Ovary (tissue), 7 donors: ENCODE measurements at regions not wholly inside any gene's neighbourhood (a gene's known extent, or its start where the extent isn't known, plus 50 kb on each side); places are given as distances from the start of the nearest gene placed in this dataset. TPM values are rescaled to one million over a fixed set of nuclear protein-coding genes. Genes with fewer than 3 reads are reported as not detected.

ENCODE experiments used
- DNase-seq, 5 donors: peaks; one replicate each; pipeline ENCODE4 v3.0.0-alpha.2; 2019 to 2020
- H3K27ac ChIP-seq, 2 donors: fragments of 200-600 bp; one replicate each; pipeline versions ENCODE4 v1.5.1 to v1.8.0; 2019 to 2022
- H3K27me3 ChIP-seq: fragments of 200-600 bp; one replicate; pipeline ENCODE4 v1.8.0; 2022
- H3K36me3 ChIP-seq: fragments of 200-600 bp; sonication (generic); one replicate; pipeline ENCODE4 v1.5.1; 2019
- H3K4me1 ChIP-seq: one replicate; pipeline ENCODE4 v1.8.1; 2013; ENCODE audit warnings: mild to moderate bottlenecking, moderate library complexity; ENCODE audit not compliant: insufficient read depth
- H3K4me3 ChIP-seq: fragments of 200-600 bp; sonication (generic); one replicate; pipeline ENCODE4 v1.5.1; 2017
- H3K9me3 ChIP-seq, 2 donors: fragments of 200-600 bp in 1 of 2; sonication (generic) in 1 of 2; one replicate each; pipeline versions ENCODE4 v1.5.1 to v1.8.1; 2013 to 2019; ENCODE audit warnings: mild to moderate bottlenecking in 1 of 2, moderate library complexity in 1 of 2
- CTCF ChIP-seq, 3 donors: fragments of 450-650 bp in 2 of 3; fragments of 200-600 bp in 1 of 3; IDR thresholded peaks; one replicate each; pipeline versions ENCODE4 v1.5.1 to v1.8.0; 2016 to 2022; ENCODE audit warnings: antibody characterized with exemption in 3 of 3, mild to moderate bottlenecking in 1 of 3
- EP300 ChIP-seq: sonication (generic); formaldehyde crosslinking; IDR thresholded peaks from one replicate; pipeline ENCODE4 v1.6.1; 2017; ENCODE audit warnings: antibody characterized with exemption
- POLR2A ChIP-seq: fragments of 450-650 bp; IDR thresholded peaks from one replicate; pipeline ENCODE4 v1.6.1; 2017; ENCODE audit warnings: antibody characterized with exemption, mild to moderate bottlenecking, moderate library complexity
- whole genome bisulfite sequencing, 3 donors: extraction: QIAGEN DNeasy Blood & Tissue Kit in 1 of 3; methylation state at CpG; one replicate each; pipeline versions ENCODE4 v1.1.5 to v1.1.7; 2013 to 2017; 5-methylcytosine and 5-hydroxymethylcytosine counted together
- intact Hi-C, 4 donors: fragments of 100-400 bp; cut with DNase I; formaldehyde crosslinking; loops; one replicate each; pipeline versions ENCODE4 v1.11.0 to v1.15.1; 2022 to 2023
- microRNA-seq, 3 donors: library from miRNA; unstranded; fragments of <30 nt; microRNA quantifications; one replicate each; pipeline versions ENCODE4 to v1.2.0, GENCODE V29; 2019 to 2020
- small RNA-seq: library from RNA; depleted of rRNA; stranded (forward); fragments of <200 nt; gene quantifications from one replicate; pipeline ENCODE3, GENCODE V24; 2016
- donor health status: DM: no; HTN: no; CAD: no; lungs with moderate emphysema.
- donor health status: DM: no; HTN: no; CAD: no.
- donor health status: Bipolar disorder and iron deficiency.
- donor health status: DM: no; HTN: no; CAD: no.
- donor health status: DM: yes; HTN: yes; CAD: no.

- no peak for DNase-seq
These were observed 171.0 kb downstream of the ANAPC1 start for GRCh38 chr2:111712940-111713515.

GRCh38 chr2:111715987-111716904, 167.7 kb downstream of the ANAPC1 start:
- 84 to 90% (median 88%) methylated on average over 13 of the region's 13 CpGs for WGBS, 3 donors
- no peaks in the 10 kb centered on the region for H3K36me3 ChIP-seq
- no peak for TF ChIP-seq EP300
- TF ChIP-seq POLR2A, result no peak
- no peak for TF ChIP-seq CTCF (IDR thresholded peaks at IDR 0.05)
- no peaks in the 10 kb centered on the region for H3K9me3 ChIP-seq
- intact Hi-C loops, result no loop called here
- no peak overlapping the region for H3K27ac ChIP-seq
- H3K4me3 ChIP-seq, result no peak overlapping the region
- no peaks in the 10 kb centered on the region for H3K27me3 ChIP-seq
- H3K4me1 ChIP-seq, result no peaks in the 10 kb centered on the region
- DNase-seq, result no peak

More at GRCh38 chr2:111712940-111713515, 171.0 kb downstream of the ANAPC1 start:
- intact Hi-C loops, result no loop called here
- H3K36me3 ChIP-seq, result no peaks in the 10 kb centered on the region
- H3K4me1 ChIP-seq, result no peaks in the 10 kb centered on the region
- H3K9me3 ChIP-seq, result no peaks in the 10 kb centered on the region
- no peak overlapping the region for H3K27ac ChIP-seq
- no peaks in the 10 kb centered on the region for H3K27me3 ChIP-seq
- no peak for TF ChIP-seq EP300
- TF ChIP-seq POLR2A, result no peak
- no peak for TF ChIP-seq CTCF (IDR thresholded peaks at IDR 0.05)
- no peak overlapping the region for H3K4me3 ChIP-seq
- 91 to 98% (median 92%) methylated on average over 4 to 5 of the region's 5 CpGs for WGBS, 3 donors

GRCh38 chr2:111716905-111717775, 166.9 kb downstream of the ANAPC1 start:
- Histone ChIP-seq H3K9me3 (no peaks in the 10 kb centered on the region), H3K27ac (no peak overlapping the region), H3K4me3 (no peak overlapping the region), H3K36me3 (no peaks in the 10 kb centered on the region), H3K27me3 (no peaks in the 10 kb centered on the region), H3K4me1 (no peaks in the 10 kb centered on the region)
- intact Hi-C loops, result no loop called here
- DNase-seq, result no peak
- WGBS, 3 donors, result 84 to 85% (median 85%) methylated on average over 21 of the region's 21 CpGs
- TF ChIP-seq EP300, result no peak
- no peak for TF ChIP-seq CTCF (IDR thresholded peaks at IDR 0.05)
- TF ChIP-seq POLR2A, result no peak

Small RNA genes lying in the stretch of these regions (microRNA-seq; reads per million reads assigned to microRNA genes)
- gene MIR4435-2, result 0 reads per million in 3 donors

Small RNA genes lying in the stretch of these regions (small RNA-seq; reads per million reads assigned to genes)
- gene MIR4435-2, result not detected
